ENCODE measurements at regions not wholly inside any gene's neighbourhood (a gene's known extent, or its start where the extent isn't known, plus 50 kb on each side); places are given as distances from the start of the nearest gene placed in this dataset.

DNA sequence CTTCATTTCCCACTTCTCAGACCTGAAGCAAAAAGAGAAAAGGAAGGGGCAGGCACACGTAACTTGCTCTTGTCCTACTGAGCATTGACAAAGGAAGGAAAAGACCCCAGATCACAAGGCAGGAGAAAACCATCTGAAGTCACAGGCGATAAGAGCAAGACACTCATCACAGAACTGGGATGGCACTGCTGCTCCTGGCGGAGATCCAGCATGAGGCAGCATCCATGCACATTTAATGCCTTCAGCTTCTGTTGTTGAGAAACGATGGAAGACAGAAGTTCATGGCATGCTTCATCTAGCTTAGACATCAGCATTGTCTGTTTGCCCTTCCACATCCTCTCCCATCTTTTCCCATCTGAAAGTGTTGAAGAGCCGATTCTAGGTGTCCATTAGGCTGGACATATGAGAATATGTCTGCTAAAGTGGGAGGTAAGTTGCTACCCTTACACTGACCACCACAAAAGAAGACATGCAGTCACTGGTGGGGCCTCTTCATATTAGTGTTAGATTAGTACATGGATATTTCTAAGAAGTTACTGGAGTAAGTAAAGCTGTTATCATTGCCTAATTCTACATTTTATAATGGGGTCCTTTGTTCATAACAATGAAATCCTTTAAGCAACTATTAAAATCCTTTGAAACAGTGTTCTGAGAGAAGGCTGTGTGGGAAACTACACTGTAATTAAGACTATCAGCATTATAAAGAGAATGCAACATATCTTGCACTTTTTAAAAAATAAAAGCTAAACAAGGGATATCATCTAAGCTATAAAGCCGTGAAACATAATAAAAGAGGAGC, 618.5 kb downstream of the C6orf118 start:
- no peak overlapping the region for H3K4me3 ChIP-seq (replicated peaks; ENCODE audit: low read depth, low read length)

DNA sequence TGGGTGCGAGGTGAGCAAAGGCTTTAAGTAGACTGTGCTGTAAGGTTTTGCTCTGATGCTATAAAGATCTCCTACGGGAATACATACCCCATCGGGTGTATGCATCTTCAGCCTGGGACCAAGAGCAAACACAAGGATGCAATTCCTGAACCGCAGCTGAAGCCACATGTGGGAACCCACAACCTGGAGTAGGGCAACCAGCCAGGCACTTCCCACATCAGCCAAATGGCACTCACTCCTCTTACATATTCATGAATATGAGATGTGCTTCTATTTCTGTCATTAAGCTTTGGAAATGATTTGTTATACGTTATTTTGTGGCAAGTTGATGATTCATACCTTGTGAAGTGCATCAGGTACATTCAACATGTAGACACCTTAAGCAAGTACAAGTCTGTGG, 619.2 kb downstream of the C6orf118 start:
- H3K27me3 ChIP-seq (replicated peaks; ENCODE audit: control insufficient read depth, insufficient read depth, low read length), result no peaks in the 10 kb centered on the region
- TF ChIP-seq, protein P1, sequence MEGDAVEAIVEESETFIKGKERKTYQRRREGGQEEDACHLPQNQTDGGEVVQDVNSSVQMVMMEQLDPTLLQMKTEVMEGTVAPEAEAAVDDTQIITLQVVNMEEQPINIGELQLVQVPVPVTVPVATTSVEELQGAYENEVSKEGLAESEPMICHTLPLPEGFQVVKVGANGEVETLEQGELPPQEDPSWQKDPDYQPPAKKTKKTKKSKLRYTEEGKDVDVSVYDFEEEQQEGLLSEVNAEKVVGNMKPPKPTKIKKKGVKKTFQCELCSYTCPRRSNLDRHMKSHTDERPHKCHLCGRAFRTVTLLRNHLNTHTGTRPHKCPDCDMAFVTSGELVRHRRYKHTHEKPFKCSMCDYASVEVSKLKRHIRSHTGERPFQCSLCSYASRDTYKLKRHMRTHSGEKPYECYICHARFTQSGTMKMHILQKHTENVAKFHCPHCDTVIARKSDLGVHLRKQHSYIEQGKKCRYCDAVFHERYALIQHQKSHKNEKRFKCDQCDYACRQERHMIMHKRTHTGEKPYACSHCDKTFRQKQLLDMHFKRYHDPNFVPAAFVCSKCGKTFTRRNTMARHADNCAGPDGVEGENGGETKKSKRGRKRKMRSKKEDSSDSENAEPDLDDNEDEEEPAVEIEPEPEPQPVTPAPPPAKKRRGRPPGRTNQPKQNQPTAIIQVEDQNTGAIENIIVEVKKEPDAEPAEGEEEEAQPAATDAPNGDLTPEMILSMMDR (IDR thresholded peaks at IDR 0.05; ENCODE audit: insufficient read depth, low read length, poor library complexity, severe bottlenecking), result no peak
- DNase-seq (ENCODE audit: extremely low read depth, insufficient read length), result no peak
- H3K36me3 ChIP-seq (ENCODE audit: control insufficient read depth, insufficient read depth, low read length), result no peaks in the 10 kb centered on the region
- H3K4me3 ChIP-seq (replicated peaks; ENCODE audit: low read depth, low read length), result no peak overlapping the region

More for the DNA sequence above, 618.5 kb downstream of the C6orf118 start:
- no peaks in the 10 kb centered on the region for H3K27me3 ChIP-seq (replicated peaks; ENCODE audit: control insufficient read depth, insufficient read depth, low read length)
- TF ChIP-seq, protein P1 (IDR thresholded peaks at IDR 0.05; ENCODE audit: insufficient read depth, low read length, poor library complexity, severe bottlenecking), result no peak
- H3K36me3 ChIP-seq (ENCODE audit: control insufficient read depth, insufficient read depth, low read length), result no peaks in the 10 kb centered on the region
- DNase-seq (ENCODE audit: extremely low read depth, insufficient read length), result no peak

DNA sequence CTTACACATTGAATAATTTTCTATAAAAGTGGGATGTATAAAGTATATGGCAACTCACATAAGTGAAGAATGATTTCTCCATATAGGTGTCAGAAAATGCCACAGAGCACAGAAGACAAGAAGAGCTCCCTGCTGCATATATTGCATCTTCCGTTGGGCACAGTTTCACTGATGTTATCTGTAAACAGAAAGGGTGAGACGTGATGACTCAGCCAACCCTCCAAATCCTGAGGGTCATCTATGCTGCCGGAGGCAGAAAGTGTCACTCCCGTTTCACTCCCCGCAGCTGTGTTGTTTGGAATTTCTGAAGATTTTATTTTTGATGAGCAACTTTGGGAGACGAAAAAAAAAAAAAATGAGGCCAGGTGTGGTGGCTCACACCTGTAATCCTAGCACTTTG, 644.1 kb downstream of the C6orf118 start:
- Histone ChIP-seq H3K4me3 (replicated peaks; ENCODE audit: low read depth, low read length) (no peak overlapping the region), H3K36me3 (ENCODE audit: control insufficient read depth, insufficient read depth, low read length) (no peaks in the 10 kb centered on the region), H3K27me3 (replicated peaks; ENCODE audit: control insufficient read depth, insufficient read depth, low read length) (no peaks in the 10 kb centered on the region)
- TF ChIP-seq, protein P1 (IDR thresholded peaks at IDR 0.05; ENCODE audit: insufficient read depth, low read length, poor library complexity, severe bottlenecking), result no peak
- DNase-seq (ENCODE audit: extremely low read depth, insufficient read length), result no peak

DNA sequence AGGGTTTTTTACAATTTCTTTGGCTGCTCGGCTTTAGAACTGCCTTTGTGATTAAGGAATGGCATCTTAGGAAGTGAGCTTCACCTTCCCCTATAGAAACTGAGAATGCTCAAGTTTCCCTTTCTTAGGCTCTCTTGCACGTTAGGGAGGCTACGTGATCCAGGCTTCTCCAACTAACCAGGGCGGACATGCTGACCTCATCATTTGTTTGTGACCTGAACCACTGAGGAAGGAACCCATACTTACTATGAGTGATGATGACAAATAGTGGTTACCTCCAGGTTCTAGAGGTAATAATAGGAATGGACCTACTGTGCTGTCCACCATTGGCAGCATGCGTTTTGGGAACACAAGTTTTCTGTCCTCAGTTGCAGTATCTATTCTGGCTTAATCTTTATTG, 645.8 kb downstream of the C6orf118 start:
- DNase-seq (ENCODE audit: extremely low read depth, insufficient read length), result no peak
- Histone ChIP-seq H3K36me3 (ENCODE audit: control insufficient read depth, insufficient read depth, low read length) (no peaks in the 10 kb centered on the region), H3K4me3 (replicated peaks; ENCODE audit: low read depth, low read length) (no peak overlapping the region), H3K27me3 (replicated peaks; ENCODE audit: control insufficient read depth, insufficient read depth, low read length) (no peaks in the 10 kb centered on the region)
- TF ChIP-seq, protein P1 (IDR thresholded peaks at IDR 0.05; ENCODE audit: insufficient read depth, low read length, poor library complexity, severe bottlenecking), result no peak

DNA sequence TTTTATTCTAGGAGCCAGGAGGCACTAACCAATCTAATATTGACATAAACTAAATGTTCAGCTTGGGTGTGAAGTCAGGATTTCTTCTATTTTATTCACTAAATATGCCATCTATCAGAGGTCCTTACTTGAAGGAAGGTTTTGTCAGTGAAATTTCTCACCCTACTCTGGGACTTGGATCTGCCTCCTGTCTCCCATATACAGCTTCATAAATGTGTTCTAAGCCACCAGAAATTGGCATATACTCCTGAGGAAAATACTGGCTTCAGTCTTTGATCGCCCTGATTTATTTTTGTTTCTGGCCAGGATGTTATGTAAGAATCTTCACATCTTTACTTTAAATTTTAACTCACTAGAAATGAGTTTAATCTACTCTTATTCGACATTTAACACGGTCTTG, 647.7 kb downstream of the C6orf118 start:
- DNase-seq (ENCODE audit: extremely low read depth, insufficient read length), result no peak
- Histone ChIP-seq H3K4me3 (replicated peaks; ENCODE audit: low read depth, low read length) (no peak overlapping the region), H3K36me3 (ENCODE audit: control insufficient read depth, insufficient read depth, low read length) (no peaks in the 10 kb centered on the region), H3K27me3 (replicated peaks; ENCODE audit: control insufficient read depth, insufficient read depth, low read length) (no peaks in the 10 kb centered on the region)
- TF ChIP-seq, protein P1 (IDR thresholded peaks at IDR 0.05; ENCODE audit: insufficient read depth, low read length, poor library complexity, severe bottlenecking), result no peak

Measured in GM06990 (cell line).